Dermis microvascular lymphatic vessel endothelial cell (primary cell): ENCODE measurements at regions not wholly inside any gene's neighbourhood (a gene's known extent, or its start where the extent isn't known, plus 50 kb on each side); places are given as distances from the start of the nearest gene placed in this dataset.

Experiments used
- DNase-seq, 2 donors: peaks; one replicate each; pipeline versions ENCODE4 v3.0.0 to v3.0.0-alpha.2; 2010; ENCODE audit warnings: low read depth in 2 of 2

DNA sequence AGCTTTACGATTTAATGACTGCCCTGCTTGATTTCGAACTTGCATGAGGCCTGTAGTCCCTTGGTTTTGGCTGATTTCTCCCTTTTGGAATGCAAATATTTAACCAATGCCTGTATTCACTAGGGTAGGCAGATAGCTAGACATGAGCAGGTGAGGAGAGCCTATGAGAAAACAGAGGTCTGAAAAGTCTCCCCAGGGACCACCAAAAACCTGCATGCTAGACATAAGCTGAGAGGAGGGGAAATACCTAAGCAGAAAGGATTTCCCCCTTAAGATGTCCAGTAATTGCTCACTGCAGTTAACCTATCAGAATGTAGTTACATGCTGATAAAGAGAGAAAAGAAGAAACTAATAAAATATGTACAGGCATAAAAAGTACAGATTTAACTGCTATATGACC lies 667.4 kb upstream of the SEMA6A start:
- DNase-seq = no peak

DNA sequence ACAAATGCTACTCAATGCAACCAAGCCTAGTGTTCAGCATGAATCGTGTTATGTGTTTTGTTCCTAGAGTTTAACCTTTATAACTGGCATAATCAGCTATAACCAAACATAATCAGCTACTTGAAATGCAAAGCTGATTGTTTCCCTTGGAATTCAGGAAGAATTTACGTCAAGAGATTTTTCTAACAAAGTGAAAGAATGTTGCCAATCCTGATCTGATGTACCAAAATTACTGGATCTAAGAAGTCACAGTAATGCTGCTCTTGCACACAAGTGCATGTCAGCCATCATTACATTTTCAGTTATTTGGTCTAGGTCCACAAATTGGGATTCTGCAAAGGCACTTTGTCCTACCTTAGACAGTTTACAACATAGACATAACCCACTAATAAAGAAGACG lies 662.3 kb upstream of the SEMA6A start:
- DNase-seq = no peak

DNA sequence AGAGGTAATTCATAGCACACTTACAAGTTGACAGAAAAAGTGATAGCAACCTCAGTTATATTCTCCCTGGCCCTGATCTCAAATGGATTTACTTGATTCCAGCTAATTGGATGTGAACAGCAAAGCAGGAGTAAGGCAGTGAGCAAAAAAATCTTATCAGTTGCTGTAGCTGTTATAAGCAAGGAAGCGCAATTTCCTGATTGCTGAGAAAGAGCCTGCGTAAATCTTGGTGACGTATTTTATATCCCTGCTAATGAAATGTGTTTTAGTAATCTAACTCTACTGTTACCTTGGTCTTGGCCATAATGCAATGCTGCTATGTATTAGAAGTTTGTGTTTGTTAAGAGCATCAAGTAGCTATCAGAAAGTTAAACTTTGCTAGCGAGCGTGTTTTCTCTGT lies 661.2 kb upstream of the SEMA6A start:
- DNase-seq = no peak

DNA sequence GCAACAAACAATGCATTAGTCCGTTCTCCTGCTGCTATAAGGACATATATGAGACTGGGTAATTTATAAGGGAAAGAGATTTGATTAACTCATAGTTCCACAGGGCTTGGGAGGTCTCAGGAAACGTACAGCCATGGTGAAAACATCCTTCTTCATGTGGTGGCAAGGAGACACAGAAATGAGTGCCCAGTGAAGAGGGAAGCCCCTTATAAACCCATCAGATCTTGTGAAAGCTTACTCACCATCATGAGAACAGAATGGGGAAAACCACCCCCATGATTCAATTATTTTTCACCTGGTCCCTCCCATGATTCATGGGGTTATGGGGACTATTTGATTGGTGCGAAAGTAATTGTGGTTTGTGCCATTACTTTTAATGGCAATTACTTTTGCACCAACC lies 655.8 kb upstream of the SEMA6A start:
- no peak for DNase-seq

DNA sequence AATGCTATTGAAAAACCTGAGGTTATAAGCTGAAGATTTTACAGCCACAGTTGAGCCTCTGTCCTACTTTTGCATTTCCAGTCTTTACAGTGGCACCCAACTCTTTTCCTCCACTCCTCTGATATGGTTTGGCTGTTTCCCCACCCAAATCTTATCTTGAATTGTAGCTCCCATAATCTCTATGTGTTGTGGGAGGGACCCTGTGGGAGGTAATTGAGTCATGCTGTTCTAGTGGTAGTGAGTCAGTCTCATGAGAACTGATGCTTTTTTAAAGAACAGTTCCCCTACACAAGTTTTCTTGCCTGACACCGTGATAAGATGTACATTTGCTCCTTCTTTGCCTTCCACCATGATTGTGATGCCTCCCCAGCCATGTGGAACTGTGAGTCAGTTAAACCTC lies 646.1 kb upstream of the SEMA6A start:
- DNase-seq = no peak

DNA sequence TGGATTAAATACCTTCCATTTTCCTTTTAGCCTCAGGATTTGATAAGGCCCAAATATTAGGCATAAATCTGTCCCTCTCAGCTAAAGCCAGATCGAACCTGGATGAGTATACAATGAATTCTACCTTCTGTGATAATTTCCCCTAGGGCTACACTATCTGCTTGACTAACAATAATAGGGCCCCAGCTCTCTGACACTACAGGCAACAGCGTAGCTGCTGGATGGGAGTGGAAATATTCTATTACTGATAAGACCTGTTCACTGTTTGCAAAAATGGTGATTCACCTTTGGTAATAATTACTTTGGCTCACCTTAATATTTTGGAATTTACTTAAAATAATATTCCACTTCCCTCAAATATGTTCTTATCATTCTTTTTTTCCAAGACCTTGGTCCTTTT lies 644.2 kb upstream of the SEMA6A start:
- DNase-seq = no peak

DNA sequence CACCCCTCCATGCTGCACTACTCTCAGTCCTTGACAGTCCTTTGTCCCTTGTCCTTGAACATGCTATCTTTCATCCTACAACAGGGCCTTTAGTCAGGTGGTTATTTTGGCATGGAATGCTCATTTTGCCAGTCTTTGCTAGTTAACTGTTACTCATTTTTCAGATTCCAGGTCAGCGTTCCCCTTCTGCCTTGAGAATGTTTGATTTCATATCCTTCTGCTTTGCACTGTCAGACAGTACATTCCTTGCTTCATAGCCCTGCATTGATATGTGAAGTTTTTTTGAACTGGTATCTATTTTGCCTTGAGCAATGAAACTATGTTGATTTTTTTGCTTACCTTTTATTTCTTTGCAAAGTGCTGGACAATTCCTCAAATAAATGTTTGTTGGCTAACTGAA lies 638.2 kb upstream of the SEMA6A start:
- DNase-seq = no peak

DNA sequence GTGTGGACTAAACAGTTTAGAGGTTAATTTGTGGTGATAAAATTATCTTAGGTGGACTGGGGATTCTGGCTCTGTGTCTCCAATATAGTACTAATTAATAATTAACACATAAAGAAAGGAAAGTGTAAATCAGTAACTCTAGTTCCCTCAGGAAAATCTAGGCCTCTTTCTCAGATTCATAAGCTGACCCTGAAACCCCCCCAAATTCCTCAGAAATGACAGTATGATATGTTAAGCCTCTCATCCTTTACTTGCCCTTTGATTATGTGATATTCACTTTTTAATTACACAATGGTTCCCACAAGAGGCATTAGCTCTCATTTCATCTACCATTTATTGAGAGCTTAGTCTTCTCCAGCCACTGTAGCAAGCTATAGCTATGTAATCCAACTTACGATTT lies 636.2 kb upstream of the SEMA6A start:
- no peak for DNase-seq

DNA sequence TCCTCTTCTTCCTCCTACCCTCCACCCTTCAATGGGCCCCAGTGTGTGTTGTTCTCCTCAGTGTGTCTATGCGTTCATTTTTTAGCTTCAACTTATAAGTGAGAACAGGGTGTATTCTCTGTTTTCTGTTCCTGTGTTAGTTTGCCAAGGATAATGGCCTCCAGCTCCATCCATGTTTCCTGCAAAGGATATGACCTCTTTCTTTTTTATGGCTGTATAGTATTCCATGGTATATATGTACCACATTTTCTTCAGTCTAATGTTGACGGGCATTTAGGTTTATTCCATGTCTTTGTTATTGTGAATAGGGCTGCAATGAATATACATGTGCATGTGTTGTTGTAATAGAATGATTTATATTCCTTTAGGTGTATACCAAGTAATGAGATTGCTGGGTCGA lies 634.9 kb upstream of the SEMA6A start:
- DNase-seq = no peak

DNA sequence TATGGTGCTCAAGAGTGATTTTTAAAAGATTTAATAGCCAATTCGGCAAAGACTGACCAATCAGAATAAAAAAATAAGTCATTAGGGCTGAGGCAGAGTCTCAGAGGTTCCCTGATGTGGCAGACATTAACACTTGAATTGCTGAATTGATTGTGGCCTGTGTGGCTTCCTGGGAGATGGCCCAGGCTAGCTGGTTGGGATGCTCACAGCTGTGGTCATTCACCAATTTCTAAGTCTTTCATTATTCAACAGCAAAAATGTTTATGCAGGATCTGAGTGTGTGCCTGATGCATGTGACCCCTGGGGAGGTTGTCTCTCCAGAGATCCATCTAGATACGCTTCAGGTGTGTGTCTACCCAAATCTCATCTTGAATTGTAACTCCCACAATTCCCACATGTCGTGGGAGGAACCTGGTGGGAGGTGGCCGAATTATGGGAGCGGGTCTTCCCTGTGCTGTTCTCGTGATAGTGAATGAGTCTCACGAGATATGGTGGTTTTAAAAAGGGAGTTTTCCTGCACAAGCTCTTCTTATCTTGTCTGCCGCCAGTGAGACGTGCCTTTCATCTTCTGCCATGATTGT lies 632.6 kb upstream of the SEMA6A start:
- no peak for DNase-seq

DNA sequence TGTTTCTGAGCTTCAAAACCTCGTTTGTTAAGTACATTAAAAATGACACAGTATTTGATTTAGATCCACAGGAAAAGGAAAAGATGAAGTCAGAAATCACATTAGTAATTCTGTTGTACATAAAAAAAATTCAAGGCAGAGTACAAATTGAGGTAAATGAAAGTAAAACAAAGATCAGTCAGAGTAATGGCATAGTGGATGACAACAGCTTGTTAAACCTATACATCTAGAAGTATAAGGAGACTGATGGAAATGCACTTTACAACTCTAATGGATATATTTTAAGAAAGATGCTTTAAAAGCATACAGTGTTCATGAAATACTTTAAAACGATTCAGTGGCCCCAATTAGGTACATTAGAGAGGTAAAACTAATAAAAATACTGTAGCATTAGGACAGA lies 631.3 kb upstream of the SEMA6A start:
- no peak for DNase-seq

DNA sequence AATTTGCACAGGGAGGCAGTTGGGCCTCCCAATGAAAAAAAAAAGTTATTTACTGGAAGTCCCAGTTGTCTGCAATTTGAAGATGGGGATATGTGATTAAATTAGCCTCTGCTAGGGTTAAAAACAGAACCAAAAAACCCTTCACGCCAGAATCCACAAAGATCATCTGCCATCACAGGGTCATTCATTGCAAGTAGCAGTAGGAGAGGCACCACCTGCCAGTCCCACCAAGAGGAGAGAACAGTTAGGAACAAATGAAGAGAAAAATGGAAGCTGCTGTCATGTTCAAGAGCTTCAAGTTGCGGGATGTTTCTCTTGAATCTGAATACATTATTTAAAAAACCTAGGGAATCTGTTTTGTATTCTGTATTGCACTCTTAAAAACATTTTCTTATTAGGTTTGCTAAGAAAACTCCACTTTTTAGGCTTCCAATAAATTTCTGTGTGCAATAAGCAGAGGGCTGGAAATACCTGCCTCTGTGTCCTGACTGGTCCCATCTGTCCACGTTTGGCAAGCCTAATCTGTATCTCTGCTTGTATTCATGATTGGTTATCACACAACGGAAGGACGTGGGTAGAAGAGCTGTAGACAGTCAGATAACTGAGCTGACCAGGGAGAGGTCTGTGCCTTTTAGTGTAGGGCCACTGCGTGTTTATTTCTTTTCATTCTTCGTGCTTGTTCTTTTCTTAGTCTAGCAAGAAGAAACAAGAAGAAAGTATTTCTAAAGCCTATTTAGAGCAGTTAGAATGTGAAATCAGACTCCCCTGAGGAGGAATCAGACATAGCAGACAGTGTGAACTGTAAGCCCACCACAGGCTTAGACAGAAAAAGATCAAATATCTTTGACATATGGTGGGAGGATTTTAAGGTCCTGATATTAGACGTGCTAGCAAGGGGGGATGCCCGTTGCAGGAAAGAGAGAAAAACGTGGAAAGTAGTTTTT lies 630.6 kb upstream of the SEMA6A start:
- DNase-seq = no peak

DNA sequence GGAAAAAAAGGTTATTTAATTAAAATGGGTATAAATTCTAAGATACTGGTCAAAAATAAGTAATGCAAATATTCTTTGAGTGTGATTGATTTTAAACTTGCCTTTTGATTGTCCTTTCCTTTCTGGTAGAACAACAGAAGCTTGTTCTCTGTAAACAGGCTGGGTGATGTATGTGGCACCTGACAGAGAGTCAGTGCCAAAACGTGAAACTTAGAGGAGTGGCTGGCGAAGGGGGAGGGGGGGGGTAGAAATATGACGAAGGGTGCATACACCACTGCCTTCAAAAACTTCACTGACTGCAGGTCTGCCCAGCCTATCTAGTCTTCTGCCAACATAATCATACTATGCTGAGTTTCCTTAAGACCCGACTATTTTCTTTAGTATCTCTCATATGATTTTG lies 629.8 kb upstream of the SEMA6A start:
- DNase-seq = no peak

DNA sequence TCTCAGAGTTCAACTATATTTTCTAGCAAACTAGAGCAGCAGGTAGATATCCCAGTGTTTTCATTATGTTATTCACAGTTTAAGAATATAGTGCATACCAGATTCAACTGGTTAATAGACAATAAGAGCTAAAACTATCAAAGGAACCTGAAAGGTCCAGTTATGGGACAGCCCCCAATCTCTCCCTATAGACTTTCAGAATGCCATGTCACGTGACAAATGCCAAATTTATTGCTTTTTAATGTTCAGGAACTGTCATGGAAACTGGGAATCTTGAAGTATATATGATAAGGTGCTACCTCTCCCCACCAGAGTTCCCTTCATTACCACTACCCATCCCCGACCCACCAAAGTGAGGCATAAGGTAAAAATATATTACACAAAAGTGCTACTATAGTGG lies 629.0 kb upstream of the SEMA6A start:
- no peak for DNase-seq

DNA sequence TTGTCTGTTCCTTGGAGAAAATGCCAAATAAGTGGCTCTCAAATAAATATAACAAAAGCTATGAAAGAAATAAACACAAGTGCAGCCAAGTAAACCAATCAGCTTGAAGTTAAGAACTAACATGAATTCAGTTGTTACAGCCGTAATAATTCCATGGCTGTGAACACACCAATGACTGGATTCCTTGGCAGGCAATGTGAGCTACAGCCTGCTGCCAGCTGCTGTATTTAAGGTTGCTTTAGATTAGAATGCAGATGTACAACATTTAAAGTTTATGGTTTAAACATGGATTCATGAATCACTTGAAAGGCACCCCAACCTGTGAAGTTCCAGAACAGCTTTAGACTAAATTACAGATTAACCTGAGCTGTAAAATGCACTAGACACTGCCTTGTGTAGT lies 626.4 kb upstream of the SEMA6A start:
- no peak for DNase-seq

DNA sequence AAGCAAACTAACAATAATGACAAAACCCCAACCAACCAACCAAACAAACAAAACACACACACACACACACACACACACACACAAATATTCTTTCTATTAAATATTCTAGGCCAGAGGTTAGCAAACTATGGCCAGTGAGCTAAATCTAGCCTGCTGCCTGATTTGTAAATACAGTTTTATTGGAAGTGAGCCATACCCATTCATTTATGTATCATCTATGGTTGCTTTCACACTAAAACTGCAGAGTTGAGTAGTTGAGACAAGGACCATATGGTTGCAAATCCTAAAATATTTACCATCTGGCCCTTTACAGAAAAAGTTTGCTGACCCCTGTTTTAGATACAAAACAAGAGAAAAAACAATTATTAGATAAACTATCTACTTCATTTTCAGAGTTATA lies 620.5 kb upstream of the SEMA6A start:
- no peak for DNase-seq

DNA sequence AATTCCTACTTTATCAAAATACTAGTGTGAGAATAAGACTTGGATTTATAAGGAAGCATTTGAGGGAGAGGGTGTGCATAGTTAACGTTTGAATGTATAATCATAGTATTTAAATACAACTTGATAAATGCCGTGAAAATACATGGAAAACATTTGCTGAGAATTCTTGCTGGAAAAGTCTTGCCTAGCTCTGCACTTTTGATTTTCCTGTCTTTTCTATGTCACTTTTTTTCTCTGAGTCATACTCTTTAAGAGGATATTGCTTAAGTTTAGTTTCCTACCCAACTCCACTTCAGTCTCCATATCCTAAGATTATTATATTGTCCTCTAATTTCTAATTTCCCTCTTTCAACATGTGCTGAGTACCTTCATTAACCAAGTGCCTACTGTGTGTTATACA lies 616.6 kb upstream of the SEMA6A start:
- no peak for DNase-seq

DNA sequence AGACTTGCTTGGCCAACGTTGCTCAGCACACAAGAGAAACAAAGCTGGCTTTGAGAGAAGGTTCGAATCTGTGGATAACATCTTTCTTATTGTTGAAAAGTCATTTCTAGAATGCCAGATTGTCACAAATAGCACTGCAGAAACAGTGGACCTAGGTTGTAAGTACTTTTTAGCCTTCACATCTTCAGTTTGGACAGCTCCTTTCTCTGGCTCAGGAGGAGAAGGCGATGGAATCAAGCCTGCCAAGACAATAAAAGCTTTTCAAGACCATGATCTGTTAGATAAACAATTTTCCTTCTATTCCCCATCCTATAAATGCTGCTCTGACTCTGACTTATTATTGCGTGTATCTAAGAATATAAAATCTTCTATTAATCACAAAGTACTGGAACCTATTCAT lies 615.2 kb upstream of the SEMA6A start:
- no peak for DNase-seq

DNA sequence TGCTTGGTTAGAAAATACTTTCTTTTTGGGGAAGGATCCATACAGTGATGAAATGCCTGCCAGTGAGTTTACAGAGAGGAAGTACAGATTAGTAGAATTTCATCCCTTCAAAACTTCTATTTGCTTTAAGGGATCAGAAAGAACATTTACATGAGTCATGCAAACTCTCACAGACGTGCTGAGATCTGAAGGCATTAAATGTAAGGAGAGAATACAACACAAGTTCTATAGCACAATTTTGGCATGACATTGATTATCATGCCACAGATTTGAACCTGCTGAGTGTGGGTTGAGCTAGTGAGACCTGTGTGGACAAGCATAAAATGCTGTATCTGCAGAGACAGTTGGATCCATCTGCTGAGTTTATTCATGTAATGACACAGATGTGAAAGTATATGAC lies 613.6 kb upstream of the SEMA6A start:
- DNase-seq = no peak

DNA sequence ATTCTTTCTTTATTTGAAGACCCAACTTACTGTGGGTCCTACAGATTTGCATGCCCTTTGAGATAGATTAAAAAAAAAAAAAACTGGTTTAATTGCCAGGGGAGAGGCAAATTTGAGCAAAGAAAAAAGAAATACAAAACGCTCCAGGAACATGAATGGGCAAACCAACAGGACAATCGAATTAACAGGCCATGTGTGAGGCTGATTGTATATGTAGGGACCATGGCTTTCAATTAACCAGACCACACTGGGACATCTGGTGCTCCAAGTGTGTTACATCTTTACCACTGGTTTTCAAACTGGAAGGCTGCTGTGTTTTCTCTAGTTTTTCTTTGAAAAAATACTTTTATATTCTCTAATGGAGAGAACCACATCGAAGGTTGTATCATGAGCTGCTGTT lies 612.1 kb upstream of the SEMA6A start:
- DNase-seq = no peak

DNA sequence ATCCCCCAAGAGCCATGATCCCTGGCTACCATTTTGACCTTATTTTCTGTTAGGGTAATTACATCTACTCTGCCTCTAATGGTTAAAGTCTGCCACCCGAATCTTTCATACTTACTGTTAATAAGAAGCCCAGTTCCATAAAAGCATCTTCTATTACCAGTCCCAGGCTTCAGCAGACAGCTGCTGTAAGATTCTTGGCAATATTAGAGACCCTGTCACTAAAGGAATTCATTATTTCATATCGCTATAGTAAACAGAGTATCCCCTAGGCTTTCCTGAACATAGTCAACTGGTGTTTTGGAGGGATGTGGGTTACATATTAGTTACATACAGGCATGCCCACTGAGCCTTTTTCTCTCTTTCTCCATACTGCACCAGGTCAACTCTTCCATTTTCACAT lies 608.7 kb upstream of the SEMA6A start:
- no peak for DNase-seq

DNA sequence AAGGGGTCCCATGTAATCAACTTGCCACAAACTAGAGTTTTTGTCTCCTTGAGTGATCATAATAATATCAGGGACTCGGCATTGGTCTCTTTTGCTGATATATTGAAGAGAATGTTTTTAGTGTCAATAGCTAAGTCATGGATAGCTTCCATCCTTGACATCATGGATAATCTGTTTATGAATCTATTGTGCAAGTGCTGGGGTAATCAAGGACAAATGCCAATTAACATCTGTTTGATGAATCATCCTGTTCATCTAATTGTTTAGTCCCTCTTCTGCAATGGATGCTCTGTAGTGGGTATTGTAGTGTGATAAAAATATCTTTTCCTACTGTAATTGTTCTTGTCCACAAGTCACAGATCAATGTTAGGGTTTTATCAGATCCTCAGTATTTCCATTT lies 607.5 kb upstream of the SEMA6A start:
- DNase-seq = no peak

DNA sequence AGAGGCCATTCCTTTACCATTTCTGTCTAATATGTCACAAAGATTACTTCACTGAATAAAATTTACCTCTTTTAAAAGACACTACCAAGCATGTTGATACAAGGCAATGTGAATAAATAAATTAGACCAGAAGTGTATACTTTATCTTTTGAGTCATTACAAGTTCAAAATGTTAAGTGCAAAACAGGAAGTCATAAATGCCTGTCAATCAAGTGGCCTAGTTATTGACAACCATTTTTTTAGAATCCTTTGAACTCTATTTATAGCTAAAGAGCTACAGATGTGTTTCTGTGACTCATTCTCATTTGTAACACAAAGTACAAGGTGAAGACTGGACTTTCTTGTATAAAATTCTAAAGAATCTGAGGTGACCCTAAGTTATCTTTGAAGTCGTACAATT lies 602.7 kb upstream of the SEMA6A start:
- DNase-seq = no peak

DNA sequence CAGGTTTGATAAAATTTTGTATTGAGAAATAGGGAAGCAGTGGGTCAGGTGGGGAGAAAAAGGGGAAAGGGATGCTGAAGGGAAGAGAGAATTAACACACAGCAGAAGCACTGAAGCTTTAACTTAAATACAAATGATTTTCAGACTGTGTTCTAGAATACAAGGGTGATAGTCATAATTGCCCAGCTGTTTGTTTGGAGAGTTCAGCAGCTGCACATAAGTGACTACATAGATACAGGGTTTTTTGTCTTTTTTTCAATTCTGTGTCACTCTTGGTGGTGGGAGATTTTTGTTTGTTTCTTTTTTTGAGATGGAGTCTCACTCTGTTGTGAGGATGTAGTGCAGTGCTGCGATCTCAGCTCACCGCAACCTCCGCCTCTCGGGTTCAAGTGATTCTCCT lies 590.4 kb upstream of the SEMA6A start:
- DNase-seq = no peak
